ENCODE measurements at regions not wholly inside any gene's neighbourhood (a gene's known extent, or its start where the extent isn't known, plus 50 kb on each side); places are given as distances from the start of the nearest gene placed in this dataset.

- DNase-seq, result no peak
Measured at GRCh38 chr20:1707588-1708449, 50.2 kb upstream of the SIRPG start.

Measured in NCI-H1105 (cell line).